ENCODE measurements at regions not wholly inside any gene's neighbourhood (a gene's known extent, or its start where the extent isn't known, plus 50 kb on each side); places are given as distances from the start of the nearest gene placed in this dataset.

DNA sequence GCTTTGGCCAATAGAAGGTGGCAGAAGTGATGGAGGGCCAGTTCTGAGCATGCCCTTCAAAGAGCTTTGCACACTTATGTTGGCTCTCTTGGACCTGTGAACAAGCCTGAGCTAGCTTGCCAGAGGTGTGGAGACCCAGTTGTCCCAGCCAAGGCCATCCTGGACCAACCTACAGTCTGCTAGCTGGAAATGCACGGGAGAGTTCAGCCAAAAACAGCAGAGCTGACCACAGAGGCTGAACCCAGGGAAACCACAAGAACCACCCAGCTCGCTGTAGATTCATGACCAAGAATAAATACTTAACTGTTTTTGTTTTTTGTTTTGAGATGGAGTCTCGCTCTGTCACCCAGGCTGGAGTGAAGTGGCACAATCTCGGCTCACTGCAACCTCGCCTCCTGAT, 65.4 kb upstream of the HAND1 start:
- no peak for TF ChIP-seq EZH2 (IDR thresholded peaks at IDR 0.05)
- TF ChIP-seq POLR2AphosphoS5 (IDR thresholded peaks at IDR 0.05; ENCODE audit: borderline replicate concordance, low read depth, low read length): no peak
